Embryonic facial prominence (tissue), 1 donor: ENCODE measurements at regions not wholly inside any gene's neighbourhood (a gene's known extent, or its start where the extent isn't known, plus 50 kb on each side); places are given as distances from the start of the nearest gene placed in this dataset.
"Not testable (repeated sequence)": the region's sequence is repeated elsewhere in the genome, so short reads cannot be mapped to it uniquely, and the experiment has no call there.

ENCODE experiments used
- DNase-seq: peaks from one replicate; pipeline ENCODE4 v3.0.0-alpha.2; 2016; ENCODE audit errors: extremely low spot score

DNA sequence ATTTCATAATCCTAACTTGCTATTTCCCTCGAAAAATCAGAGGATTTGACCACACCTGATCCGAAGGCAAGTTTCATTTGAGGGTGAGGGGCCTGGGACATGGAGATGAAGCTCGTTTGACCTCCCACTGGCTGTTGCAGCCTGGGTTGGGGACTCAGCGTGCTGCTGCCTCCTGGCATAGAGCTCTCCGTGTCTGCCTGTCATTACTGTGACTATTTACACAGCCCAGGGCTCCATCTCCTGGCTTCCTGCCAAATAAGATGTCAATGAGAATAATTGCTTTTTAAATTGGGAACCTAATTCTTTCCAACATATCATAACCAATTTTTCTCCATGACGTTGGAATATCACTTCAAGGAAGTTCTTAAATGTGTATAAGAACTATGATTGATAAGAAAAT, 139.3 kb upstream of the COBL start:
- DNase-seq, result no peak

GRCh38 chr7:51455513-51455912, 138.9 kb upstream of the COBL start:
- DNase-seq, result no peak

GRCh38 chr7:51455086-51455485, 138.5 kb upstream of the COBL start:
- no peak for DNase-seq

DNA sequence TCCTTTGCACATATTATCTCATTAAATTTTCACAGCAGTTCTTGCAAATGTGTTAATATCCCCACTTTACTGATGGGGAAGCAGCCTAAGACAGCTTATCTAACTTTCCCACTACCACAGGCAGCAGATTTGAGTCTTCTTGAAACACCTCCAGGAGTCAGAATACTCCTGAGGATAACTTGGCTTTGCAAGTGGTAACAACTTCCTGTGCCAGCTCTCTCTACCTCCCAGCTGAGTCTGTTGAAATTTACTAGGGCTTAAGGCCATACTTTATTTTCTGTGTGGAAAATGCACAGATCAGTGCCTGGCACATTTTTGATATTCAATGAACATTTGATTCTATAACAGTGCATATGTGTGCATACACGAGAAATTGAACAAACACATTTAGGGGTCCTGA, 136.1 kb upstream of the COBL start:
- DNase-seq, result no peak

- DNase-seq, result no peak
Measured at GRCh38 chr7:51451751-51452476, 135.3 kb upstream of the COBL start.

GRCh38 chr7:51450541-51450940, 133.9 kb upstream of the COBL start:
- DNase-seq, result no peak

GRCh38 chr7:51446785-51447184, 130.2 kb upstream of the COBL start:
- DNase-seq, result no peak

DNA sequence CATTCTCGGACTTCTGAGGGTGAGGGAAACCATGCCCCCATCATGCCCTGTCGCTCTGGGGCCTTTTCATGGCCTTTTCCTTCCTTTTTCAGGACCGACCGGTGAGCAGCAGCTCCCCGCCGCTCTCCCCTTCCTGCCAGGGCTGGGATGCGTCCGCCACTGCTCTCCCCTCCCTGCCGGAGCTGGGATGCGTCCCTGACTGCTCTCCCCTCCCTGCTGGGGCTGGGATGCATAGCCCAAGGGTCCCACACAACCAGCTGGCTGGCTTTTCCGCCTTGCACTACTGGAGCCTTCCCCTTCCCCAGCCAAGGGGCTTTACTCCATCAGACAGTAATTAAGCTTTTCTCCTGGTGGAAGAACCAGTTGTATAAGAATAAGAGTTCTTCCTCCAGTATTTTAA, 129.7 kb upstream of the COBL start:
- DNase-seq, result no peak

DNA sequence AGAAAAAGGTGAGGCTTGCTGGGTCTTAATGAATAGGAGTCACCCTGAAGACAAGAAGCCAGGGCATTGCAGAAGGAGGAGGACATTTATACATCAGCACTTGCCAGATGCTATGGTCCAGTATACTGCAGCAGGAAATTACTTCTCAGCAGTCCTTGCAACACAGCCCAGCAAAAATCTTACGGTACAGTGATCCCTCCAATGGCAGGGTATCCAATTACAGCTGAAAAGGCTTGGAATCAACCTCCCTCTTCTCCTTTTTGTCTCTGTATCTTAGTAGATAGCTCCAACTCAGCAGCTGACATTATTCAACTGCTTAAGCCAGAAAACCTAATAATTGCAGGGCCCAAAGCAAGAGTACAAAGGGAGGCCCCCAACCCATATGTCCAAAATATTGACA, 128.3 kb upstream of the COBL start:
- no peak for DNase-seq

GRCh38 chr7:51430480-51431086, 114.0 kb upstream of the COBL start:
- no peak for DNase-seq

- no peak for DNase-seq
Measured at GRCh38 chr7:51428217-51428887, 111.7 kb upstream of the COBL start.

DNA sequence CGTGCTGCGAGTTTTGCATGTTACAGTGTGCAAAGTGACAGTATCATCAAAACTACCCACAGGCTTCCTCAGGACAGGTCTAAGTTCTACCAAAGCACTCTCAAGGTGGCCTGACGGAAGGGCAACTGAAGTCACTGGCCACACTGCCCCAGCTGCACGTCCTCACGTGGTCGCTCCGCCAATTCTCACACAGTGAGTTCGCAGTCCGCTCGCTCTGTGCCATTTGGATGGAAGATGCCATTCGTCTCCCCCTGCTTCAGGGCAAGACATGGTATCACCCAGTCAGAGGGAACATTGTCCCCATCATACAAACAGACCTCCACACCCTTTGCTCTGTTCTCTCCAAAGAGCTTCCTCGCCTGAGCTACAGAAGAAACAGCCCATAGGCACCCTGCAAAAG, 109.6 kb upstream of the COBL start:
- no peak for DNase-seq

GRCh38 chr7:51409934-51410333, 93.3 kb upstream of the COBL start:
- not testable (repeated sequence) for DNase-seq

GRCh38 chr7:51397608-51398007, 81.0 kb upstream of the COBL start:
- not testable (repeated sequence) for DNase-seq

- DNase-seq, result not testable (repeated sequence)
Measured at GRCh38 chr7:51393003-51393402, 76.4 kb upstream of the COBL start.

- DNase-seq, result not testable (repeated sequence)
Measured at GRCh38 chr7:51389952-51390351, 73.3 kb upstream of the COBL start.

DNA sequence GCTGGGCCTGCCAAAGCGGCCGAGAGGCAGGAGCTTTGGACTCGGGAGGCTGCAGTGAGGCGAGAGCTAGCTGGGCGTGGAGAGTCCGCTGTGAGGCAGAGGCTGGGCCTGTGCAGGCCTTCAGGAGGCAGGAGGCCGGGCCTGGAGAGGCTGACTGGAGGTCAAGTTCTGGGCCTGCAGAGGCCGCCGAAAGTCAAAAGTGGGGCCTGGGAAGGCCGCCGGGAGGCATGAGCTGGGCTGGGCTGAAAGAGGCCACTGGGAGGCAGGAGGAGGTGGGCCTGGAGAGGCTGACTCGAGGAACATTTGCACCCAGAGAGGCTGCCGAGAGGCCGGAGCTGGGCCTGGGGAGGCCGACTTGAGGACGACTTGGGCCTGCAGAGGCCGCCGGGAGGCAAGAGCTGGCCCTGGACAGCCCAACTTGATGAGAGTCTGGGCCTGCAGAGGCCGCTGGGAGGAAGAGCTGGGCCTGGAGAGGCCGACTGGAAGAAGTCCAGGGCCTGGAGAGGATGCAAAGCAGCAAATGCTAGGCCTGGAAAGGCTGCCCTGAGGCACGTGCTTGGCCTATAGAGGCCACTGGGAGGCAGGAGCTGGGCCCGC, 72.7 kb upstream of the COBL start:
- not testable (repeated sequence) for DNase-seq

DNA sequence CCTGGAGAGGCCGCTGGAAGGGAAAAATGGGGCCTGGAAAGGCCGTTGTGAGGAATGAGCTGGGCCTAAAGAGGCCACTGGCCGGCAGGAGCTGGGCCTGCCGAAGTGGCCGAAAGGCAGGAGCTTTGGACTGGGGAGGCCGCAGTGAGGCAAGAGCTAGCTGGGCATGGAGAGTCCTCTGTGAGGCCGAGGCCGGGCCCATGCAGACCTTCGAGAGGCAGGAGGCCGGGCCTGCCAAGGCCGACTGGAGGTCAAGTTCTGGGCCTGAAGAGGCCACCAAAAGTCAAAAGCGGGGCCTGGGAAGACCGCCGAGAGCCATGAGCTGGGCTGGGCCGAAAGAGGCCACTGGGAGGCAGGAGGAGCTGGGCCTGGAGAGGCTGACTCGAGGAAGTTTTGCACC, 71.6 kb upstream of the COBL start:
- DNase-seq, result not testable (repeated sequence)

DNA sequence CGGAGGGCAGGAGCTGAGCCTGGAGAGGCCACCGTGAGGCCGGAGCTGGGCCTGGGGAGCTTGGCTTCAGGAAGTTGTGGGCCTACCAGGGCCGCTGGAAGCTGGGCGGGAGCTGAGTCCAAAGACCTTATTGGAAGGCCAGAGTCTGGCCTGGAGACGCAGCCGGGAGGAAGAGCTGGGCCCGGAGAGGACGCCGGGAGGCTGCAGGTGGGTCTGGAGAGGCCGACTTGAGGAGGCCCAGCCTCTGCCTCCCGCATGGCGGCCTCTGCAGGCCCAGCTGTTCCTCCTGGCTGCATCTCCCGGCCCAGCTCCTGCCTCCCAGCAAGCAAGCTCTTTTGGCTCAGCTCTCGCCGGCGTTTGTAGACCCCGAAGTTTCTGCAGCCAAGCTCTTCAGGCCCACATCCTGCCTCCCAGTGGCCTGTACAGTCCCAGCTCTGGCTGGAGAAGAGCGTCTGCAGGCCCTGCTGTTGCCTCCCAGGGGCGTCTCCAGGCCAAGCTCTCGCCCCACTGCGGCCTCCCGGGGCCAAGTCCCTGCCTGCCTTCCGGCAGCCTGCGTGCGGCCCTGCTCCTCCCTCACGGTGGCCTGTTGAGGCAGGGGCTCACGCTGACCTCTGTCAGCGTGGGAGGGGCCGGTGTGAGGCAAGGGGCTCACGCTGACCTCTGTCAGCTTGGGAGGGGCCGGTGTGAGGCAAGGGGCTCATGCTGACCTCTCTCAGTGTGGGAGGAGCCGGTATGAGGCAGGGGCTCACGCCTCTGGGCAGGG, 70.4 kb upstream of the COBL start:
- DNase-seq, result not testable (repeated sequence)

GRCh38 chr7:51386184-51386583, 69.6 kb upstream of the COBL start:
- not testable (repeated sequence) for DNase-seq

DNA sequence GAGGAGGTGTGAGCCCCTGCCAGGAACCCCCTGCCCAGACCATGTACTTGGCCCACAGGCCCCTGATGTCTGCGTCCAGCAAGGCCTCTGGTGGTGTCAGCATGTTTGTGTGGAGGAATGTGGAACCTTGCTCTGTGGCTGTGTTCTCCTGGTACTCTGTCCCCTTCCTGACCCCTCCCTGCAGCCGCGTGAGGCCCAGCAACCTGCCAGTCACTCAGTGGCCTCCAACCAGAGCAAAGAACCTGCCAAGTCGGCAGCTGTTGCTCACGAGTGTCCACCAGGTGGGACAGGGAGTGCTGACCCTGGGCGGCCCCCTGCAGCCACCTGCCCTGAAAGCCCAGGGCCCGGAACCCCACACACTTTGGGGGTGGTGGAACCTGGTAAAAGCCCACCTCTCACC, 65.6 kb upstream of the COBL start:
- not testable (repeated sequence) for DNase-seq
